ENCODE measurements at regions not wholly inside any gene's neighbourhood (a gene's known extent, or its start where the extent isn't known, plus 50 kb on each side); places are given as distances from the start of the nearest gene placed in this dataset.

DNA sequence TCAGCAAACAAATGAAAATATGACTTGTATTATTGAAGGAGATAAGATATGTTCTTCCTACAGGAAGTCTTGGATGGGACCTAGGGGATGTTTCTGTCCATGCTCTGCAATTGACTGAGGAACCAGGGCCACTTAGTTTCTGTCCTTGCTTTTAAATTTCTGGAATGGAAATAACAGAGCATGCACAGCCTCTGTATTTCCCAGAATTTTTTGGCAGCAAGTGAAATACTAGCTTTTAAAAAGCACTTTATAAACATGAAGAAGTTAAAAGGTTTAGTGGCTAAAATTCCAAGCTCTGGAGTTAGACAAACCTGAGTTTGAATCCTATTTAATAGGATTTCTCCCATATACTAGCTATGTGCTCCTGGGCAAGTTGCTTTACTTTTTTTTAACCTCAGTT lies 127.7 kb upstream of the FZD8 start:
- TF ChIP-seq, protein P1, sequence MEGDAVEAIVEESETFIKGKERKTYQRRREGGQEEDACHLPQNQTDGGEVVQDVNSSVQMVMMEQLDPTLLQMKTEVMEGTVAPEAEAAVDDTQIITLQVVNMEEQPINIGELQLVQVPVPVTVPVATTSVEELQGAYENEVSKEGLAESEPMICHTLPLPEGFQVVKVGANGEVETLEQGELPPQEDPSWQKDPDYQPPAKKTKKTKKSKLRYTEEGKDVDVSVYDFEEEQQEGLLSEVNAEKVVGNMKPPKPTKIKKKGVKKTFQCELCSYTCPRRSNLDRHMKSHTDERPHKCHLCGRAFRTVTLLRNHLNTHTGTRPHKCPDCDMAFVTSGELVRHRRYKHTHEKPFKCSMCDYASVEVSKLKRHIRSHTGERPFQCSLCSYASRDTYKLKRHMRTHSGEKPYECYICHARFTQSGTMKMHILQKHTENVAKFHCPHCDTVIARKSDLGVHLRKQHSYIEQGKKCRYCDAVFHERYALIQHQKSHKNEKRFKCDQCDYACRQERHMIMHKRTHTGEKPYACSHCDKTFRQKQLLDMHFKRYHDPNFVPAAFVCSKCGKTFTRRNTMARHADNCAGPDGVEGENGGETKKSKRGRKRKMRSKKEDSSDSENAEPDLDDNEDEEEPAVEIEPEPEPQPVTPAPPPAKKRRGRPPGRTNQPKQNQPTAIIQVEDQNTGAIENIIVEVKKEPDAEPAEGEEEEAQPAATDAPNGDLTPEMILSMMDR (IDR thresholded peaks at IDR 0.05), result no peak
- TF ChIP-seq POLR2A (IDR thresholded peaks at IDR 0.05), result no peak
